ENCODE measurements at regions not wholly inside any gene's neighbourhood (a gene's known extent, or its start where the extent isn't known, plus 50 kb on each side); places are given as distances from the start of the nearest gene placed in this dataset.

- intact Hi-C loops (cut with DNase I): no loop called here
- no peak for DNase-seq
- no peaks in the 10 kb centered on the region for H3K9me3 ChIP-seq
- H3K36me3 ChIP-seq: no peaks in the 10 kb centered on the region
- H3K27ac ChIP-seq: no peak overlapping the region
- WGBS, 2 donors: 83 to 94% methylated on average over 7 to 15 of the region's 16 CpGs
- no peaks in the 10 kb centered on the region for H3K4me1 ChIP-seq
- peaks cover 0 to 16% (median 0%) of the 10 kb centered on the region in 4 donors for H3K27me3 ChIP-seq
- no peak for TF ChIP-seq POLR2A (IDR thresholded peaks at IDR 0.05)
- TF ChIP-seq, protein P1, sequence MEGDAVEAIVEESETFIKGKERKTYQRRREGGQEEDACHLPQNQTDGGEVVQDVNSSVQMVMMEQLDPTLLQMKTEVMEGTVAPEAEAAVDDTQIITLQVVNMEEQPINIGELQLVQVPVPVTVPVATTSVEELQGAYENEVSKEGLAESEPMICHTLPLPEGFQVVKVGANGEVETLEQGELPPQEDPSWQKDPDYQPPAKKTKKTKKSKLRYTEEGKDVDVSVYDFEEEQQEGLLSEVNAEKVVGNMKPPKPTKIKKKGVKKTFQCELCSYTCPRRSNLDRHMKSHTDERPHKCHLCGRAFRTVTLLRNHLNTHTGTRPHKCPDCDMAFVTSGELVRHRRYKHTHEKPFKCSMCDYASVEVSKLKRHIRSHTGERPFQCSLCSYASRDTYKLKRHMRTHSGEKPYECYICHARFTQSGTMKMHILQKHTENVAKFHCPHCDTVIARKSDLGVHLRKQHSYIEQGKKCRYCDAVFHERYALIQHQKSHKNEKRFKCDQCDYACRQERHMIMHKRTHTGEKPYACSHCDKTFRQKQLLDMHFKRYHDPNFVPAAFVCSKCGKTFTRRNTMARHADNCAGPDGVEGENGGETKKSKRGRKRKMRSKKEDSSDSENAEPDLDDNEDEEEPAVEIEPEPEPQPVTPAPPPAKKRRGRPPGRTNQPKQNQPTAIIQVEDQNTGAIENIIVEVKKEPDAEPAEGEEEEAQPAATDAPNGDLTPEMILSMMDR (IDR thresholded peaks at IDR 0.05): no peak
- no peak overlapping the region for H3K4me3 ChIP-seq
Observed at GRCh38 chr22:49534386-49534785, 293.3 kb downstream of the BRD1 start.

GRCh38 chr22:49533886-49534285, 293.8 kb downstream of the BRD1 start:
- DNase-seq: no peak
- H3K9me3 ChIP-seq: no peaks in the 10 kb centered on the region
- intact Hi-C loops (cut with DNase I): no loop called here
- no peak overlapping the region for H3K27ac ChIP-seq
- no peaks in the 10 kb centered on the region for H3K36me3 ChIP-seq
- TF ChIP-seq POLR2A (IDR thresholded peaks at IDR 0.05): no peak
- TF ChIP-seq, protein P1 (IDR thresholded peaks at IDR 0.05): no peak
- H3K4me1 ChIP-seq: no peaks in the 10 kb centered on the region
- peaks cover 0 to 16% (median 0%) of the 10 kb centered on the region in 4 donors for H3K27me3 ChIP-seq
- H3K4me3 ChIP-seq: no peak overlapping the region
- 66 to 83% methylated on average over 8 to 15 of the region's 19 CpGs for WGBS, 2 donors

- WGBS, 2 donors: 74 to 79% methylated on average over 17 to 21 of the region's 22 CpGs
- Histone ChIP-seq H3K9me3 (no peaks in the 10 kb centered on the region), H3K27ac (no peak overlapping the region), H3K4me3 (no peak overlapping the region), H3K27me3 (peaks cover 0 to 16% (median 0%) of the 10 kb centered on the region in 4 donors), H3K4me1 (no peaks in the 10 kb centered on the region), H3K36me3 (no peaks in the 10 kb centered on the region)
- no peak for TF ChIP-seq POLR2A (IDR thresholded peaks at IDR 0.05)
- TF ChIP-seq, protein P1 (IDR thresholded peaks at IDR 0.05): no peak
- DNase-seq: no peak
- intact Hi-C loops (cut with DNase I): no loop called here
Observed at GRCh38 chr22:49532869-49533802, 294.5 kb downstream of the BRD1 start.

DNA sequence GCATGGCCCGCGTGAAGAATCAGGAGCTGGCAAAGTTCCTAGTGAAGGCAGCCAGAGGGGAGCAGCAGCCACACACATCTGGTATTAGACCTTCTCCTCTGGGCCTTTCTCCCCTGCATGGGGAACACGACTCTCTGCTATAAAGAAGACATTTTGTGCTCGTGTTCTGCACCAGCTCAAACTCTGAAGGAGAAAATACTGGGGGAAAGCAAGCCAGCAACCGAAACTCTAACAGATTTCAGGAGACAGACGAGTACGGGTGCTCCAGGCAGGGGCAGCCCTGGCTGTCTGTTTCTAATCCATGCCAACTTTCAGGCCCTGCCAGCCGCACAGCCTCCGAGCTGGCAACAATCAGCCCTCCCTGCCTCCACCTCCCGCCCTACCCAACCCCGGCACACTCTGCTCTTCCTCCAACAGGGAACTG, 296.3 kb downstream of the BRD1 start:
- no peak overlapping the region for H3K27ac ChIP-seq
- no peak overlapping the region for H3K4me3 ChIP-seq
- H3K36me3 ChIP-seq: no peaks in the 10 kb centered on the region
- peaks cover 0 to 11% (median 0%) of the 10 kb centered on the region in 4 donors for H3K27me3 ChIP-seq
- 46 to 51% methylated on average over 9 of the region's 11 CpGs for WGBS, 2 donors
- intact Hi-C loops (cut with DNase I): no loop called here
- DNase-seq: no peak
- H3K4me1 ChIP-seq: no peaks in the 10 kb centered on the region
- TF ChIP-seq, protein P1 (IDR thresholded peaks at IDR 0.05): no peak
- TF ChIP-seq POLR2A (IDR thresholded peaks at IDR 0.05): no peak
- no peaks in the 10 kb centered on the region for H3K9me3 ChIP-seq

DNA sequence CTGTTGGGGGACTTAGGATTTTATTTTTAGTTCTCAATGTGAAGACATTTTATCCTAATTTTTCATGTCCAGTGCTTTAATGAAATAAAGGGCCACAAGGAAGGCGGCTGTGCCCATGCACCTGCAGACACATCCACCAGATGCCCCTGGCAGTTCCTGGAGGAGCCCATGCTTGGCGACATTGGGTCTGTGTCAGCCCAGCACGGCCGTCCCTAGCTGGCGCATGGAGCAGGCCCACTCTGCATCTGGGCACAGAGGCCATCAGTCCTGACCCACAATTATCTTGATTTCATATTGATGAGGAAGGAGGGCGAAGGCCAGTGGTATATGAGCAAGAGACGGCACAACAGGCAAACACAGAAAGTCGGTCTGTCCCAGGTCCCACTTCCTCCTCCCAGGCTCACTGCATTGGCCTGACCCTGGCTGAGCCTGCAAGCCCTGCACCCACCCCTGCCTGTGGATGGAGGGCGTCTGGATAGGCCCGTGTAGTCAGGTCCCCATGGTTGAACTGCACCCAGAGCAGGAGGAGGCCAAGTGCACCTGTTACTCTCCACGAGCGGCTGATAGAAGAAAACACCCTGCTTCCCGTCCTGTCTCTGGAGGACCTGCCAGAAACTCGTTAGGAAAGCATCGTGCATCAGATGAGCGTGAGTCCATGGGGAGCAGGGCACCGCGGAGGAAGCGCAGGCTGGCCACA, 296.9 kb downstream of the BRD1 start:
- no peaks in the 10 kb centered on the region for H3K36me3 ChIP-seq
- no peak for DNase-seq
- H3K27ac ChIP-seq: no peak overlapping the region
- WGBS, 2 donors: 88 to 100% methylated on average over 2 to 10 of the region's 19 CpGs
- no peak for TF ChIP-seq POLR2A (IDR thresholded peaks at IDR 0.05)
- TF ChIP-seq, protein P1 (IDR thresholded peaks at IDR 0.05): no peak
- H3K4me1 ChIP-seq: no peaks in the 10 kb centered on the region
- no peak overlapping the region for H3K4me3 ChIP-seq
- H3K9me3 ChIP-seq: no peaks in the 10 kb centered on the region
- peaks cover 0 to 8% (median 0%) of the 10 kb centered on the region in 4 donors for H3K27me3 ChIP-seq
- intact Hi-C loops (cut with DNase I): no loop called here

All from esophagus squamous epithelium (tissue), 5 donors.